ENCODE measurements at regions not wholly inside any gene's neighbourhood (a gene's known extent, or its start where the extent isn't known, plus 50 kb on each side); places are given as distances from the start of the nearest gene placed in this dataset.

DNA sequence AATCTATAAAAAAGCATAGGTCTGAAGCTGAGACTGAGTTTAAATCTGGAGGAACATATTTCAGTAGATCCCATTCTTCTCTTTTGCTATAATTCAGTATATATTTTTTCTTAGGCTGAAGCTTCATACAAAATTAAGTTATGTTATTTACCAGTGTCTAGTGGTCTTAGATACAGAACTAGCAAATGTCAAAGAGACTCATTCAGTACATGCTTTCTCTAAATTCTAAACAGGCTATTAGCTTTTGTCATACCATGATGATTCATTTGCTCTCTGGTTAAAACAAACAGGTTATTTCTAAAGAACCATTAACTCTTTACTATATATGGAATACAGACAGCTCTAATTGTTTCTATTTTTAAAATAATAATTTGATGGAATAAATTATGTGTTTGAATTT, 1170.2 kb upstream of the PRMT6 start:
- Histone ChIP-seq H3K4me3 (replicated peaks; ENCODE audit: insufficient read depth, low read length) (no peak overlapping the region), H3K27me3 (ENCODE audit: insufficient read depth, poor library complexity, severe bottlenecking) (no peaks in the 10 kb centered on the region), H3K27ac (replicated peaks) (no peak overlapping the region)
- TF ChIP-seq SPI1 (IDR thresholded peaks at IDR 0.05; ENCODE audit: borderline replicate concordance, low read depth) (no peak), GABPA (IDR thresholded peaks at IDR 0.05; ENCODE audit: low read depth) (no peak), POLR2AphosphoS5 (IDR thresholded peaks at IDR 0.05; ENCODE audit: low read depth) (no peak)
- TF ChIP-seq, protein P1, sequence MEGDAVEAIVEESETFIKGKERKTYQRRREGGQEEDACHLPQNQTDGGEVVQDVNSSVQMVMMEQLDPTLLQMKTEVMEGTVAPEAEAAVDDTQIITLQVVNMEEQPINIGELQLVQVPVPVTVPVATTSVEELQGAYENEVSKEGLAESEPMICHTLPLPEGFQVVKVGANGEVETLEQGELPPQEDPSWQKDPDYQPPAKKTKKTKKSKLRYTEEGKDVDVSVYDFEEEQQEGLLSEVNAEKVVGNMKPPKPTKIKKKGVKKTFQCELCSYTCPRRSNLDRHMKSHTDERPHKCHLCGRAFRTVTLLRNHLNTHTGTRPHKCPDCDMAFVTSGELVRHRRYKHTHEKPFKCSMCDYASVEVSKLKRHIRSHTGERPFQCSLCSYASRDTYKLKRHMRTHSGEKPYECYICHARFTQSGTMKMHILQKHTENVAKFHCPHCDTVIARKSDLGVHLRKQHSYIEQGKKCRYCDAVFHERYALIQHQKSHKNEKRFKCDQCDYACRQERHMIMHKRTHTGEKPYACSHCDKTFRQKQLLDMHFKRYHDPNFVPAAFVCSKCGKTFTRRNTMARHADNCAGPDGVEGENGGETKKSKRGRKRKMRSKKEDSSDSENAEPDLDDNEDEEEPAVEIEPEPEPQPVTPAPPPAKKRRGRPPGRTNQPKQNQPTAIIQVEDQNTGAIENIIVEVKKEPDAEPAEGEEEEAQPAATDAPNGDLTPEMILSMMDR (IDR thresholded peaks at IDR 0.05; ENCODE audit: insufficient read depth, low read length): no peak
- TF ChIP-seq, protein P2, sequence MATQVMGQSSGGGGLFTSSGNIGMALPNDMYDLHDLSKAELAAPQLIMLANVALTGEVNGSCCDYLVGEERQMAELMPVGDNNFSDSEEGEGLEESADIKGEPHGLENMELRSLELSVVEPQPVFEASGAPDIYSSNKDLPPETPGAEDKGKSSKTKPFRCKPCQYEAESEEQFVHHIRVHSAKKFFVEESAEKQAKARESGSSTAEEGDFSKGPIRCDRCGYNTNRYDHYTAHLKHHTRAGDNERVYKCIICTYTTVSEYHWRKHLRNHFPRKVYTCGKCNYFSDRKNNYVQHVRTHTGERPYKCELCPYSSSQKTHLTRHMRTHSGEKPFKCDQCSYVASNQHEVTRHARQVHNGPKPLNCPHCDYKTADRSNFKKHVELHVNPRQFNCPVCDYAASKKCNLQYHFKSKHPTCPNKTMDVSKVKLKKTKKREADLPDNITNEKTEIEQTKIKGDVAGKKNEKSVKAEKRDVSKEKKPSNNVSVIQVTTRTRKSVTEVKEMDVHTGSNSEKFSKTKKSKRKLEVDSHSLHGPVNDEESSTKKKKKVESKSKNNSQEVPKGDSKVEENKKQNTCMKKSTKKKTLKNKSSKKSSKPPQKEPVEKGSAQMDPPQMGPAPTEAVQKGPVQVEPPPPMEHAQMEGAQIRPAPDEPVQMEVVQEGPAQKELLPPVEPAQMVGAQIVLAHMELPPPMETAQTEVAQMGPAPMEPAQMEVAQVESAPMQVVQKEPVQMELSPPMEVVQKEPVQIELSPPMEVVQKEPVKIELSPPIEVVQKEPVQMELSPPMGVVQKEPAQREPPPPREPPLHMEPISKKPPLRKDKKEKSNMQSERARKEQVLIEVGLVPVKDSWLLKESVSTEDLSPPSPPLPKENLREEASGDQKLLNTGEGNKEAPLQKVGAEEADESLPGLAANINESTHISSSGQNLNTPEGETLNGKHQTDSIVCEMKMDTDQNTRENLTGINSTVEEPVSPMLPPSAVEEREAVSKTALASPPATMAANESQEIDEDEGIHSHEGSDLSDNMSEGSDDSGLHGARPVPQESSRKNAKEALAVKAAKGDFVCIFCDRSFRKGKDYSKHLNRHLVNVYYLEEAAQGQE (IDR thresholded peaks at IDR 0.05; ENCODE audit: insufficient replicate concordance, low read depth): no peak
- no peak for DNase-seq (ENCODE audit: low read depth in 1 of 2, low spot score in 1 of 2)

DNA sequence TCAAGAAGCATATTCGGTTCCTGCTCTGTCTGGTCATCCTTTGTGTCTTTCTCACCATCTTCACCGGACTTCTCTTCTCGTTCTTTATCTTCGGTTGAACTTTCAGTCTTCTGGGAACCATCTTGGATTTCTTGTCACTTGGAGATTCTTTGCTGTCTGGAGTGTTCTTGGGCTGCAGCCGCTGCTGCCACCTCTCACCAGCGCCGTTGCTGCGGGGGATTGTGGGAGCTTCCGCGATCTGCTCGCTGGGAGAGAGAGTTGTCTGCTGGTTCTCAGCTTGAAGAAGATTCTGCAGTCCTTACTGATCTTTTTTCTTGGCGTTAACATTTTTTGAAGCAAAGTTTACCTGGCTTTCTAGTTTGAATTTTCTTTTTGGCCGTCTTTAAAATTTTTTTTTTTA, 1165.2 kb upstream of the PRMT6 start:
- DNase-seq (ENCODE audit: low read depth in 1 of 2, low spot score in 1 of 2): no peak

DNA sequence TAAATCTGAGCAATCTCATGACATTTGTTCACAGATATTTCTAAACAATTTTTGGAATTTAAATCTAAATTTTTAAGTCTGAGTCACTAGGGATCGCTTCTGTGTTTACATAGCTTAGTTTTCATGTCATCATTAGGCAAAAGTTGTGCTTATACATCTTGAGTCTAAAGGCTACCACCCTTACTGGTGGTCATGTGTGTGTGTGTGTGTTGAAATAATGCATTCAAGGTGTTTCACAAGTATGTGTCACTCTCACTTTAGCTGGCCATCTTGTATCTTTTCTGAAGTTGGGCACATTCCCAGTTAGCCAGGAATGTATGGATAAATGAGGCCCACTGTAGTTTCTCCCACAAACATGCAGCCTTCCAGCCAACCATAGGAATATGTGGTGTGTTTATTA, 1162.5 kb upstream of the PRMT6 start:
- no peak for DNase-seq (ENCODE audit: low read depth in 1 of 2, low spot score in 1 of 2)
- TF ChIP-seq, protein P2 (IDR thresholded peaks at IDR 0.05; ENCODE audit: insufficient replicate concordance, low read depth): no peak
- no peak for TF ChIP-seq POLR2AphosphoS5 (IDR thresholded peaks at IDR 0.05; ENCODE audit: low read depth)
- TF ChIP-seq GABPA (IDR thresholded peaks at IDR 0.05; ENCODE audit: low read depth): no peak
- TF ChIP-seq, protein P1 (IDR thresholded peaks at IDR 0.05; ENCODE audit: insufficient read depth, low read length): no peak
- no peak for TF ChIP-seq SPI1 (IDR thresholded peaks at IDR 0.05; ENCODE audit: borderline replicate concordance, low read depth)

More for the DNA sequence above, 1165.2 kb upstream of the PRMT6 start:
- Histone ChIP-seq H3K27ac (replicated peaks) (no peak overlapping the region), H3K4me3 (replicated peaks; ENCODE audit: insufficient read depth, low read length) (no peak overlapping the region), H3K27me3 (ENCODE audit: insufficient read depth, poor library complexity, severe bottlenecking) (no peaks in the 10 kb centered on the region)
- TF ChIP-seq, protein P1 (IDR thresholded peaks at IDR 0.05; ENCODE audit: insufficient read depth, low read length): no peak
- TF ChIP-seq, protein P2 (IDR thresholded peaks at IDR 0.05; ENCODE audit: insufficient replicate concordance, low read depth): no peak
- TF ChIP-seq SPI1 (IDR thresholded peaks at IDR 0.05; ENCODE audit: borderline replicate concordance, low read depth) (no peak), GABPA (IDR thresholded peaks at IDR 0.05; ENCODE audit: low read depth) (no peak), POLR2AphosphoS5 (IDR thresholded peaks at IDR 0.05; ENCODE audit: low read depth) (no peak)

More for the DNA sequence above, 1162.5 kb upstream of the PRMT6 start:
- Histone ChIP-seq H3K4me3 (replicated peaks; ENCODE audit: insufficient read depth, low read length) (no peak overlapping the region), H3K27ac (replicated peaks) (no peak overlapping the region), H3K27me3 (ENCODE audit: insufficient read depth, poor library complexity, severe bottlenecking) (no peaks in the 10 kb centered on the region)
